GM19239 (cell line): ENCODE measurements at regions not wholly inside any gene's neighbourhood (a gene's known extent, or its start where the extent isn't known, plus 50 kb on each side); places are given as distances from the start of the nearest gene placed in this dataset.
A peak's percentile ranks its signal among the peaks of the same experiment; 100 is the strongest.

Experiments used
- DNase-seq: peaks from one replicate; pipeline ENCODE4 v3.0.0; 2011; ENCODE audit warnings: low spot score; ENCODE audit not compliant: insufficient read length
- FAIRE-seq: peaks from 2 replicates; lab custom pipeline; 2011; peaks lifted over from hg19 to GRCh38; lab: Jason Lieb, UNC

- DNase-seq (no peak), FAIRE-seq (no peak)
Observed at GRCh38 chr18:34083910-34084535, 140.7 kb downstream of the NOL4 start.

- DNase-seq (no peak), FAIRE-seq (no peak)
Observed at GRCh38 chr18:34077599-34077998, 147.1 kb downstream of the NOL4 start.

- FAIRE-seq (no peak), DNase-seq (no peak)
Observed at GRCh38 chr18:34075963-34076860, 148.5 kb downstream of the NOL4 start.

GRCh38 chr18:34061226-34061625 lies 163.5 kb downstream of the NOL4 start:
- no peak for FAIRE-seq
- DNase-seq, result no peak

GRCh38 chr18:34055227-34055626 lies 169.5 kb downstream of the NOL4 start:
- FAIRE-seq, result no peak

GRCh38 chr18:34050661-34051060 lies 174.1 kb downstream of the NOL4 start:
- DNase-seq (no peak), FAIRE-seq (no peak)

More at GRCh38 chr18:34055227-34055626, 169.5 kb downstream of the NOL4 start:
- no peak for DNase-seq

GRCh38 chr18:34049511-34049910 lies 175.2 kb downstream of the NOL4 start:
- no peak for DNase-seq
- no peak for FAIRE-seq

GRCh38 chr18:34048423-34048822 lies 176.3 kb downstream of the NOL4 start:
- DNase-seq, result no peak
- no peak for FAIRE-seq

- FAIRE-seq, result no peak
- DNase-seq, result no peak
Observed at GRCh38 chr18:34042423-34043146, 182.1 kb downstream of the NOL4 start.

- DNase-seq, result no peak
Observed at GRCh38 chr18:34039611-34040010, 185.1 kb downstream of the NOL4 start.

GRCh38 chr18:34039201-34039600 lies 185.5 kb downstream of the NOL4 start:
- no peak for DNase-seq
- no peak for FAIRE-seq

More at GRCh38 chr18:34039611-34040010, 185.1 kb downstream of the NOL4 start:
- FAIRE-seq, result peak; percentile 64

- DNase-seq, result no peak
Observed at GRCh38 chr18:34038086-34038485, 186.6 kb downstream of the NOL4 start.

GRCh38 chr18:34033968-34034367 lies 190.7 kb downstream of the NOL4 start:
- no peak for FAIRE-seq
- no peak for DNase-seq

More at GRCh38 chr18:34038086-34038485, 186.6 kb downstream of the NOL4 start:
- no peak for FAIRE-seq

- no peak for DNase-seq
- FAIRE-seq, result no peak
Observed at GRCh38 chr18:34031810-34032209, 192.9 kb downstream of the NOL4 start.

GRCh38 chr18:34028324-34028723 lies 196.4 kb downstream of the NOL4 start:
- DNase-seq (no peak), FAIRE-seq (no peak)

- no peak for DNase-seq
- FAIRE-seq, result no peak
Observed at GRCh38 chr18:34025191-34025801, 199.4 kb downstream of the NOL4 start.

- no peak for DNase-seq
- FAIRE-seq, result no peak
Observed at GRCh38 chr18:34023471-34023870, 201.2 kb downstream of the NOL4 start.

- FAIRE-seq (no peak), DNase-seq (no peak)
Observed at GRCh38 chr18:34018336-34018735, 206.4 kb downstream of the NOL4 start.

GRCh38 chr18:34003687-34004086 lies 221.0 kb downstream of the NOL4 start:
- FAIRE-seq, result no peak

GRCh38 chr18:34002130-34002529 lies 222.6 kb downstream of the NOL4 start:
- no peak for DNase-seq
- no peak for FAIRE-seq

More at GRCh38 chr18:34003687-34004086, 221.0 kb downstream of the NOL4 start:
- no peak for DNase-seq
